Gastrocnemius medialis (tissue), 4 donors: ENCODE measurements at regions not wholly inside any gene's neighbourhood (a gene's known extent, or its start where the extent isn't known, plus 50 kb on each side); places are given as distances from the start of the nearest gene placed in this dataset.

Experiments
- ATAC-seq, 2 donors: fragments of 150-250 bp; one replicate each; pipeline ENCODE4 v1.9.1; 2016
- DNase-seq, 2 donors: peaks; one replicate each; pipeline ENCODE4 v3.0.0-alpha.2; 2019
- H3K27ac ChIP-seq, 4 donors: fragments of 200-600 bp; sonication (generic); 1 replicate in 1 of 4; 2 replicates in 3 of 4; pipeline ENCODE4 v1.5.1; 2016 to 2018; ENCODE audit warnings: mild to moderate bottlenecking in 2 of 4, moderate library complexity in 1 of 4
- H3K27me3 ChIP-seq, 3 donors: fragments of 200-600 bp; sonication (generic) in 2 of 3; 1 replicate in 1 of 3; 2 replicates in 2 of 3; pipeline versions ENCODE4 v1.5.1 to v1.6.0; 2016 to 2019; ENCODE audit warnings: mild to moderate bottlenecking in 1 of 3, moderate library complexity in 1 of 3
- H3K36me3 ChIP-seq, 2 donors: fragments of 200-600 bp; sonication (generic) in 1 of 2; one replicate each; pipeline ENCODE4 v1.5.1; 2017 to 2018
- H3K4me1 ChIP-seq, 2 donors: fragments of 200-600 bp; sonication (generic) in 1 of 2; one replicate each; pipeline ENCODE4 v1.5.1; 2016 to 2017; ENCODE audit warnings: mild to moderate bottlenecking in 2 of 2
- H3K4me3 ChIP-seq, 4 donors: fragments of 200-600 bp; sonication (generic) in 3 of 4; 1 replicate in 1 of 4; 2 replicates in 3 of 4; pipeline ENCODE4 v1.5.1; 2016 to 2019; ENCODE audit warnings: mild to moderate bottlenecking in 2 of 4
- H3K9me3 ChIP-seq, 3 donors: fragments of 200-600 bp; sonication (generic) in 2 of 3; 1 replicate in 1 of 3; 2 replicates in 2 of 3; pipeline ENCODE4 v1.5.1; 2016 to 2019
- CTCF ChIP-seq, 5 experiments: fragments of 450-650 bp in 3 of 5; fragments of 200-600 bp in 2 of 5; sonication (generic) in 2 of 5; IDR thresholded peaks in 4 of 5; conservative IDR thresholded peaks in 1 of 5; 1 replicate in 4 of 5; 2 replicates in 1 of 5; pipeline ENCODE4 v1.5.1; 2016 to 2019; ENCODE audit warnings: antibody characterized with exemption in 5 of 5, mild to moderate bottlenecking in 3 of 5, moderate library complexity in 3 of 5
- POLR2A ChIP-seq, 2 donors: fragments of 450-650 bp; IDR thresholded peaks; one replicate each; pipeline ENCODE4 v1.6.1; 2017; ENCODE audit warnings: antibody characterized with exemption in 2 of 2, mild to moderate bottlenecking in 2 of 2, moderate library complexity in 2 of 2
- in situ Hi-C, 4 donors: fragments of 200-750 bp; cut with MboI; loops; one replicate each; pipeline versions ENCODE4 v1.15.0 to v1.8.0; 2017; ENCODE audit warnings: low sequenced_read_pairs in 4 of 4
- intact Hi-C: fragments of 100-400 bp; cut with DNase I; formaldehyde crosslinking; loops from one replicate; pipeline ENCODE4 v1.15.1; 2023; ENCODE audit warnings: low total_unique reads

GRCh38 chr4:163871078-163871477 is 376.6 kb downstream of the TMA16 start:
- Histone ChIP-seq H3K4me3 (no peak overlapping the region), H3K27me3 (no peaks in the 10 kb centered on the region), H3K9me3 (no peaks in the 10 kb centered on the region), H3K4me1 (no peaks in the 10 kb centered on the region), H3K27ac (no peak overlapping the region), H3K36me3 (no peaks in the 10 kb centered on the region)
- in situ Hi-C loops (no loop called here), intact Hi-C loops (no loop called here)
- ATAC-seq = no peak
- TF ChIP-seq CTCF (IDR thresholded peaks at IDR 0.05 in 4 of 5, conservative IDR thresholded peaks at IDR 0.05 in 1 of 5) = no peak
- no peak for TF ChIP-seq POLR2A (IDR thresholded peaks at IDR 0.05)
- no peak for DNase-seq

GRCh38 chr4:163875327-163875726 is 380.8 kb downstream of the TMA16 start:
- intact Hi-C loops = no loop called here

GRCh38 chr4:163878336-163879121 is 384.0 kb downstream of the TMA16 start:
- intact Hi-C loops = no loop called here
- no peak overlapping the region for H3K4me3 ChIP-seq
- in situ Hi-C loops = no loop called here
- ATAC-seq = no peak
- DNase-seq = no peak
- H3K36me3 ChIP-seq = no peaks in the 10 kb centered on the region
- no peaks in the 10 kb centered on the region for H3K4me1 ChIP-seq
- no peak for TF ChIP-seq POLR2A (IDR thresholded peaks at IDR 0.05)
- TF ChIP-seq CTCF (IDR thresholded peaks at IDR 0.05 in 4 of 5, conservative IDR thresholded peaks at IDR 0.05 in 1 of 5) = no peak
- H3K9me3 ChIP-seq = no peaks in the 10 kb centered on the region
- H3K27ac ChIP-seq = no peak overlapping the region
- no peaks in the 10 kb centered on the region for H3K27me3 ChIP-seq

More at GRCh38 chr4:163875327-163875726, 380.8 kb downstream of the TMA16 start:
- no peaks in the 10 kb centered on the region for H3K27me3 ChIP-seq
- no peaks in the 10 kb centered on the region for H3K9me3 ChIP-seq
- H3K27ac ChIP-seq = no peak overlapping the region
- no peak for DNase-seq
- no peak for TF ChIP-seq CTCF (IDR thresholded peaks at IDR 0.05 in 4 of 5, conservative IDR thresholded peaks at IDR 0.05 in 1 of 5)
- TF ChIP-seq POLR2A (IDR thresholded peaks at IDR 0.05) = no peak
- no peak for ATAC-seq
- H3K36me3 ChIP-seq = no peaks in the 10 kb centered on the region
- in situ Hi-C loops = no loop called here
- H3K4me3 ChIP-seq = no peak overlapping the region
- H3K4me1 ChIP-seq = no peaks in the 10 kb centered on the region

GRCh38 chr4:163892417-163892816 is 397.9 kb downstream of the TMA16 start:
- ATAC-seq (no peak), DNase-seq (no peak)
- in situ Hi-C loops = no loop called here
- no peaks in the 10 kb centered on the region for H3K4me1 ChIP-seq
- H3K27me3 ChIP-seq = no peaks in the 10 kb centered on the region
- no peaks in the 10 kb centered on the region for H3K9me3 ChIP-seq
- TF ChIP-seq CTCF (IDR thresholded peaks at IDR 0.05 in 4 of 5, conservative IDR thresholded peaks at IDR 0.05 in 1 of 5) (no peak), POLR2A (IDR thresholded peaks at IDR 0.05) (no peak)
- H3K4me3 ChIP-seq = no peak overlapping the region
- no peak overlapping the region for H3K27ac ChIP-seq
- no peaks in the 10 kb centered on the region for H3K36me3 ChIP-seq
- intact Hi-C loops = no loop called here
